SK-MEL-5 (cell line): ENCODE measurements at regions not wholly inside any gene's neighbourhood (a gene's known extent, or its start where the extent isn't known, plus 50 kb on each side); places are given as distances from the start of the nearest gene placed in this dataset.

Source experiments
- DNase-seq: peaks from one replicate; pipeline ENCODE4 v3.0.0-alpha.2; 2016; ENCODE audit warnings: low read depth, low spot score
- in situ Hi-C: cut with HindIII; loops from 2 replicates; pipeline ENCODE4 v1.10.0; 2016; ENCODE audit warnings: low sequenced_read_pairs, high pct_unique_total_duplicates, low pct_unique_long_range_greater_than_20kb

- DNase-seq: no peak
- in situ Hi-C loops: no loop called here
Observed at GRCh38 chr7:79828866-79829265, 305.8 kb upstream of the GNAI1 start.

DNA sequence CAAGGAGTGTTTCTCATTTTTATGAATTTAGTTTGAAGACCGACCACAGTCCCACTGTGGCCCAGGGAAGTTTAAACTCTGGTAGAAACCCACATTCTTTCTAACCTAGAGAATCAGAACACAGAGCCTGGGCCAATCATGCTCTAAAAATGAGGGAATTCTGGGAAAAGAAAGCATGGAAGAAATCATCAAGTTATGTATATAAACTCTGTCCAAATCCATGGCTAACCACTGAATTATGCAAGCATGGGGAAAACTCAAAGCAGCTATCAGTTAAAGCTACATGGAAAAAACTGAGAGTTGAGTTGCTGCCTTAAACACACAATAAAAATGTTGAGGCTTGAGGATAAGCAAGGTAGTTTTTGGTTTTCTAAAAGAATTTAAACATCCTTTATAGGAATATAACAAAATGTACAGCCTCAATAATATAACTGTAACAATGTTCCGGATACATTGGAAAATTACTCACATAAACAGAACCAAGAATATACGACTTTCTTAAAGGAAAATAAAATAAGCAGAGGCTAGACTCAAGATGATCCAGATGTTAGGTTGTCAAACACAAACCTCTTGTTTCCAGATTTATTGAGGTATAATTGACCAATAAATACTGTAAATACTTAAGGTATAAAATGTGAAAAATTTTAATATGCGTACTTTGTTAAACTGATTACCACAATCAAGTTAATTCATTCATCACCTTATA is 311.2 kb upstream of the GNAI1 start:
- in situ Hi-C loops: no loop called here

GRCh38 chr7:79822620-79823240 is 311.9 kb upstream of the GNAI1 start:
- no peak for DNase-seq
- in situ Hi-C loops: no loop called here

More for the DNA sequence above, 311.2 kb upstream of the GNAI1 start:
- no peak for DNase-seq

DNA sequence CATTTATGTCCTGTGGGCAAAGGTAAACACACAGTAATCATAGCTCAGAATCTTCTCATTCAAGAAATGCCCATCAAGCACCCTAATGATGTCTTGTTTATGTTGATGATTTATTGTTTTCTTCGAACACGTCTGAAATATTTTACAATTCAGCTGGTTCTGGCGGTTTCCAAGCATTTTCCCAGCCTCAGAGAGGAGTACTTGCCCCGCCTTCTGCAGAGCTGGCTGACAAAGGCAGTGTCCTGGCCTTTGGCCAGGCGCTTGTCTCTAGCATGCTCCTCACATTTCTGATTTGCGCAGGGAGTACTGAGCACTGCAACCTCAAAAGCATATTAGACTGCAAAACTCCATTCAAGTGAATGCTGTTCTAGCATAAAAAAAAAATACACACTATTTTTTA is 314.2 kb upstream of the GNAI1 start:
- in situ Hi-C loops: no loop called here
- peak; percentile 23 for DNase-seq

- no peak for DNase-seq
- in situ Hi-C loops: no loop called here
Observed at GRCh38 chr7:79810916-79811315, 323.7 kb upstream of the GNAI1 start.

DNA sequence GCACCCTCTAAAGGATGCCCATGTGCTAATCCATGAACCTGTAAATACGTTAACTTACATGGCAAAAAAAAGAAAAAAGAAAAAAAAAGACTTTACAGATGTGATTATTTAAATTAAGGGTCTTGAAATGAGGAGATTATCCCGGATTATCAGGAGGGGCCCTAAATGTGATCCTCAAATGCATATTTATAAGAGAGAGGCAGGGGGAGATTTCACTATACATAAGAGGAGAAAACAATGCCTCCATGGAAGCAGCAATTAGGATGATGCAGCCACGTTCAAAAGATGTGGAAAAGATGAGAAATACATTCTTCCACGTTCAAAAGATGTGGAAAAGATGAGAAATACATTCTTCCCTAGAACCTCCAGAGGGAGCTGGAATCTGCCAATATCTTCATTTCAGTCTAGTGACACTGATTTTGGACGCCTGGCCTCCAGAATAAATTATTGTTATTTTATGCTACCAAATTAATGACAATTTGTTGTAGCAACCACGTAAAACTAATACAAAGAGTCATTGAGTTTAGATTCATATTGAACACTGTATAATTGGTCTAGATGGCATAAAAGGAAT is 328.4 kb upstream of the GNAI1 start:
- in situ Hi-C loops: no loop called here
- peak; percentile 61 for DNase-seq

GRCh38 chr7:79790656-79791262 is 337.3 kb upstream of the MAGI2 start:
- no peak for DNase-seq
- in situ Hi-C loops: no loop called here

- in situ Hi-C loops: no loop called here
- DNase-seq: no peak
Observed at GRCh38 chr7:79789584-79790345, 336.3 kb upstream of the MAGI2 start.

DNA sequence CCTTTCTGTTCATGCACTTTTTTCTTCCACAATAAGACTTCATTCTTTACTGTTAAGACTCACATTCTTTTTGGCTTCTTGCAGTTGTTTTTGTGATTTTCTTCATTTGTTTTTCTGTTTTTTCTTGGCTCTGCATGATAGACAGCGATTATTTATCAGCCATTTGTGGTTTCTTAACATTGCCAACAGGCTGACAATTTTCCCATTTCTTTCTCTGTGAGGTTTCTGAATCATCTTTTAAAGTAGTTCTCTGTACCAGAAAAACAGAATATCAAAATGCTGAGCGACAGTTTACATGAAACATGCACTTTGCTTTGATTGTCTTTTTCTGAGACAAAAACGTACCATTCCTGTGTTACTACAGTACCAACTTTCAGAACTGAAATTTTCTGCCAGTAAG is 334.2 kb upstream of the MAGI2 start:
- in situ Hi-C loops: no loop called here
- no peak for DNase-seq

- DNase-seq: no peak
- in situ Hi-C loops: no loop called here
Observed at GRCh38 chr7:79787096-79787495, 333.6 kb upstream of the MAGI2 start.

DNA sequence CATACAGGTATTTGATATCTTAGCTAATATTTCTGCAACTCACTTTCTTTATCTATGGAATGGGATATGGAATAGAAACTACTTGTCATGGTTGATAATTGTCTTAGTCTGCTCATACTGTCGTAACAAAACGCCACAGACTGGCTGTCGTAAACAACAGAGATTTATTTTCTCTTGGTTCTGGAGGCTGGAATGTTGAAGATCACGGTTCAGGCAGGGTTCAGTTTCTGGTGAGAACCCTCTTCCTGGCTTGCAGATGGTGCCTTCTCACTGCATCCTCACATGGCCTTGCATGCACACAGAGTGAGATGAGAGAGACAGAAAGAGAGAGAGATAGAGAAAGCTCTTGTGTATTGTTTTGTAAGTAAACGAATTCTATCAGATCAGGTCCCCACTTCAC is 332.7 kb upstream of the MAGI2 start:
- in situ Hi-C loops: no loop called here
- DNase-seq: no peak

DNA sequence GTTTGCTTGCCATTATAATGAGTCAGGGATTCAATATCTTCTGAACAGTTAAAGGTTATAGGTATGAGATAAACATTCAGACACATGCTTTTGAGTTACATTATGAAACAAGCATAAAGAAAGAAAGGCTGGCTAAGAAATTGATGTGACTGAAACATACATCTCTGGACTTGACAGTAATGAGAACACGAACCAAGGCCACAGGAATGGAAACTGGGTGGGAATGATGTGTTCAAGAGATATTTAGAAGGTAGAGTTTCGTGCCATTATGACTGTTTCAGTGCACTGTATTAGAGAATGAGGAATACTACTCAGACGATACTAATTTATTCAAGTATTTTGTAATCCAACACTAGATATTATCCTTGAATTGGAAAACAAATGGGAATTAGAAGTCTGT is 332.1 kb upstream of the MAGI2 start:
- in situ Hi-C loops: no loop called here
- no peak for DNase-seq

- no peak for DNase-seq
- in situ Hi-C loops: no loop called here
Observed at GRCh38 chr7:79782906-79783305, 329.4 kb upstream of the MAGI2 start.

DNA sequence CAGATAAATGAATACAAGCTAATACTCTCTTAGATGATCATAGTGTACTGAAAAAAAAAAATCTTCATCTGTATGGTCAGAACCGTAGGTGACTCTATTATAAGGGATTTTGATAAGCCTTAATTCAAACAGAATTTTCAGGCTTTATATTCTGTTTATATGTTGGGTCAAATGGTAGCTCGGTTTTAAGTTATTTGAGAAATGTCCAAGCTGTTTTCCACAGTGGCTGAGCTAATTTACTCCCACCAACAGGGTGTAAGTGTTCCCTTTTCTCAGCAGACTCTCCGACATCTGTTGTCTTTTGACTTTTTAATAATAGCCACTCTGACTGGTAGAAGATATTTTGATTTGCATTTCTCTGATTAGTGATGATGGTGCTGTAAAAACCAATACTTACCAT is 328.8 kb upstream of the MAGI2 start:
- in situ Hi-C loops: no loop called here
- no peak for DNase-seq

DNA sequence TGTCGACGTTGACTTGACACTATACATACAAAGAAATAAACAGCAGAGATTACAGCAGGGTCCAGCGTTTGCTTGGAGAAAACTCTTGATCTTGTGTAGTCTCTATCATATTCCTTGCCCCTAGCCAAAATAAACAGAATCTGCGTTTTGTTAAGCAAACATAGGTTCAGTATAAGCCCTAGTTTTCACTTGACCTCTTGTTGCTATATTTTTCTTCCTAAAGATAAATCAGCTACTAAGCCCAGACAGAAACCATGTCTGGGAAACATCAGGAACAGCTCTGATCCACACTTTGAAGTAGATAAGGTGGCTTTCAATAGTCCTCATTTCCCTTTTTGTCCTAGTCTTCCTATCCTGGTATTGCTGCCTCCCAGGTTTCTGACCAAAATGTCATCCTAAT is 328.2 kb upstream of the MAGI2 start:
- no peak for DNase-seq
- in situ Hi-C loops: no loop called here

DNA sequence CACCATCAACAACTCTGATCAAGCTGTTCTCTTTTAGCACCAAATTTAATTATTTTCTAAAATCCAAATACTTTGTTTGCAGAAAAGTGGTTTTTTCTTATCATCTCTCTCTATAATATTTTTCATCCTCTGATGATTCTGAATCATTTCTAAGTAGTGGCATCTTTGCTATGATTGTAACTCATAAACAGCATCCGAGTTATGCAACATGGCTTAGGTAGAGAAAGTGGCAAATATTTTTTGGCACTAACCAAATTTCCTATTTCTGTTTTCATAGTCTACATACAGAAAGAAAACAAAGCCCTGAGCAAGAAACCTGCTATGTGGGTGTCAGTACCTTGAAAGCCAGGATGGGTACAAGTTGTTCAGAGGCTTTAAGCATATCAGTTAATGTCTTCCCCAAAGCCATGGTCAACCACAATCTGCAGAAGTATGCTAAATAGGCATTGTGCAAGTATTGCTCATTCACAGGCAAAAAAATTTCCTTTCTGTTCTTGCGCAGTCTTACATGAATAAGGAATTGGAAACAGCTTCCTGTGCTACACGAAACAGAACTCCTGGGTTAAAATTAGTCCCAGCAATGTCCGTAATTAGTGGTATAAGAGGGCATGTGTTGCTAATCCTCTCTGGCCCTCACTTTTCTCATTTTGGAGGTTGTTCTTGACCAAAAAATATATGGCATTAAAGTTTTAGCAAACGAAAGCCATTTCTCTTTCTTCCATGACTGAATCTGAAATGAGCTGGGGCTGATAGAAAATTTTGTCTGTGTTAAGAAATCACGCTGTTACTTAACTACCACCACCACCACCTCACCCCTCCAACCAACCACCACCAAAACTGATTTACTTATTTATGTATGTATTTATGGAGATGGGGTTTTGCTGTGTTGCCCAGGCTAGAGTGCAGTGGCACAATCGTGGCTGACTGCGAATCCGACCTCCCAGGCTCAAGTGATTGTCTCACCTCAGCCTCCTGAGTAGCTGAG is 325.6 kb upstream of the MAGI2 start:
- no peak for DNase-seq
- in situ Hi-C loops: no loop called here

GRCh38 chr7:79775911-79776310 is 322.4 kb upstream of the MAGI2 start:
- no peak for DNase-seq
- in situ Hi-C loops: no loop called here
